B cell (primary cell): ENCODE measurements at regions not wholly inside any gene's neighbourhood (a gene's known extent, or its start where the extent isn't known, plus 50 kb on each side); places are given as distances from the start of the nearest gene placed in this dataset.

Source experiments
- ATAC-seq: fragments of 200-7000 bp; cut with Tn5 transposase; one replicate; pipeline ENCODE4 v1.10.0; 2021; ENCODE audit warnings: low read depth, mild to moderate bottlenecking, moderate number of reproducible peaks, moderate library complexity
- CTCF ChIA-PET: fragments of 350-600 bp; sonication (Branson Sonifier 250); formaldehyde crosslinking; loops from one replicate; lab custom pipeline; 2021; ENCODE audit warnings: antibody characterized with exemption, inconsistent platforms; lab: Charles Lee
- POLR2A ChIA-PET: fragments of 350-600 bp; sonication (Branson Sonifier 250); formaldehyde crosslinking; loops from one replicate; lab custom pipeline; 2021; ENCODE audit warnings: antibody characterized with exemption; lab: Charles Lee
- DNase-seq: peaks from one replicate; pipeline ENCODE4 v3.0.0; 2013
- H2AFZ ChIP-seq: 2 replicates; pipeline ENCODE4 v1.6.1; 2012; ENCODE audit warnings: mild to moderate bottlenecking, low read depth, low read length; ENCODE audit not compliant: insufficient read depth, poor library complexity, severe bottlenecking
- H3K27ac ChIP-seq, 2 donors: 1 replicate in 1 of 2; 2 replicates in 1 of 2; pipeline ENCODE4 v1.5.1; 2012 to 2013; ENCODE audit warnings: low read length in 2 of 2, mild to moderate bottlenecking in 2 of 2, moderate library complexity in 1 of 2
- H3K27me3 ChIP-seq, 4 experiments: fragments of 200-600 bp in 1 of 4; sonication (generic) in 1 of 4; replicated peaks in 1 of 4; 1 replicate in 2 of 4; 2 replicates in 2 of 4; pipeline versions ENCODE4 v1.6.1 to v1.7.0; 2013 to 2016; ENCODE audit warnings: low read length in 3 of 4, mild to moderate bottlenecking in 2 of 4, mixed read lengths in 1 of 4, moderate library complexity in 1 of 4; ENCODE audit not compliant: insufficient read depth in 4 of 4, control insufficient read depth in 3 of 4; ENCODE audit errors: control extremely low read depth in 1 of 4
- H3K36me3 ChIP-seq, 2 experiments: replicated peaks in 1 of 2; 1 replicate in 1 of 2; 2 replicates in 1 of 2; pipeline versions ENCODE4 v1.6.1 to v1.7.1; 2013; ENCODE audit warnings: low read length in 1 of 2; ENCODE audit not compliant: insufficient read depth in 2 of 2, control insufficient read depth in 1 of 2; ENCODE audit errors: control extremely low read depth in 1 of 2, extremely low read depth in 1 of 2
- H3K4me1 ChIP-seq, 2 donors: fragments of 200-600 bp in 1 of 2; sonication (generic) in 1 of 2; 1 replicate in 1 of 2; 2 replicates in 1 of 2; pipeline versions ENCODE4 v1.5.1 to v1.6.1; 2013 to 2017; ENCODE audit warnings: low read length in 2 of 2; ENCODE audit not compliant: control insufficient read depth in 2 of 2, insufficient read depth in 2 of 2
- H3K4me2 ChIP-seq: replicated peaks from 2 replicates; pipeline ENCODE3; 2012; ENCODE audit warnings: mild to moderate bottlenecking, low read depth, low read length; ENCODE audit not compliant: poor library complexity, severe bottlenecking
- H3K4me3 ChIP-seq, 5 experiments: fragments of 200-600 bp in 1 of 5; sonication (generic) in 1 of 5; 1 replicate in 3 of 5; 2 replicates in 2 of 5; pipeline versions ENCODE4 v1.5.1 to v1.7.0; 2011 to 2016; ENCODE audit warnings: low read length in 4 of 5, mild to moderate bottlenecking in 4 of 5, low read depth in 2 of 5, control low read depth in 1 of 5, moderate library complexity in 1 of 5; ENCODE audit not compliant: insufficient read depth in 1 of 5; ENCODE audit errors: control extremely low read depth in 1 of 5, extremely low read depth in 1 of 5
- H3K79me2 ChIP-seq: fragments of 200-600 bp; sonication (generic); one replicate; pipeline ENCODE4 v1.6.0; 2016; ENCODE audit warnings: low read length; ENCODE audit not compliant: control insufficient read depth, insufficient read depth
- H3K9ac ChIP-seq: fragments of 200-600 bp; sonication (generic); 2 replicates; pipeline ENCODE4 v1.6.1; 2017; ENCODE audit warnings: mild to moderate bottlenecking, low read length, moderate library complexity
- H3K9me3 ChIP-seq, 3 donors: one replicate each; pipeline versions ENCODE4 v1.6.1 to v1.7.1; 2013; ENCODE audit warnings: low read length in 2 of 3; ENCODE audit not compliant: control insufficient read depth in 2 of 3, insufficient read depth in 1 of 3; ENCODE audit errors: control extremely low read depth in 1 of 3
- H4K20me1 ChIP-seq: 2 replicates; pipeline ENCODE4 v1.6.0; 2012; ENCODE audit warnings: mild to moderate bottlenecking, low read length; ENCODE audit not compliant: insufficient read depth, control insufficient read depth, poor library complexity, severe bottlenecking
- H3K27ac Mint-ChIP-seq: one replicate; pipeline ENCODE4 v1.8.0; 2021; ENCODE audit warnings: mixed read lengths
- H3K27me3 Mint-ChIP-seq: one replicate; pipeline ENCODE4 v1.8.0; 2021; ENCODE audit warnings: mixed read lengths
- H3K4me1 Mint-ChIP-seq: one replicate; pipeline ENCODE4 v1.8.0; 2021; ENCODE audit warnings: mixed read lengths
- H3K4me3 Mint-ChIP-seq: one replicate; pipeline ENCODE4 v1.8.0; 2021; ENCODE audit warnings: mixed read lengths
- H3K9me3 Mint-ChIP-seq: one replicate; pipeline ENCODE4 v1.8.0; 2022; ENCODE audit warnings: mixed read lengths; ENCODE audit not compliant: insufficient read depth
- CTCF ChIP-seq: fragments of 200-600 bp; IDR thresholded peaks from one replicate; pipeline ENCODE4 v1.8.0; 2022; ENCODE audit warnings: antibody characterized with exemption, mild to moderate bottlenecking
- EZH2 ChIP-seq: IDR thresholded peaks from 2 replicates; pipeline ENCODE4 v1.6.1; 2012; ENCODE audit warnings: borderline replicate concordance, low read depth, mild to moderate bottlenecking, moderate library complexity, low read length; ENCODE audit not compliant: insufficient read depth, poor library complexity, severe bottlenecking
- WGBS: methylation state at CpG from one replicate; pipeline ENCODE4 v1.1.5; 2013; ENCODE audit warnings: missing lambda C conversion rate; ENCODE audit not compliant: insufficient coverage; 5-methylcytosine and 5-hydroxymethylcytosine counted together
- intact Hi-C: fragments of 100-400 bp; cut with micrococcal nuclease; formaldehyde crosslinking; loops from one replicate; pipeline ENCODE4 v1.10.0; 2022

GRCh38 chr4:27308379-27308778 lies 447.7 kb downstream of the STIM2 start:
- TF ChIP-seq EZH2 (no peak), CTCF (no peak)
- intact Hi-C loops = no loop called here
- Mint-ChIP-seq H3K27ac (no peak overlapping the region), H3K27me3 (peaks cover 7% of the 10 kb centered on the region), H3K9me3 (no peaks in the 10 kb centered on the region), H3K4me3 (no peak overlapping the region), H3K4me1 (no peaks in the 10 kb centered on the region)
- no peak overlapping the region for H3K4me3 ChIP-seq
- no peak overlapping the region for H3K27ac ChIP-seq
- H3K27me3 ChIP-seq = no peaks in the 10 kb centered on the region
- CTCF ChIA-PET = no interaction called here
- H4K20me1 ChIP-seq = no peaks in the 10 kb centered on the region
- no peak for ATAC-seq
- no peaks in the 10 kb centered on the region for H3K4me1 ChIP-seq
- WGBS = 88% methylated on average over 3 of the region's 6 CpGs
- no peak overlapping the region for H3K9ac ChIP-seq
- H3K79me2 ChIP-seq = no peaks in the 10 kb centered on the region
- H3K9me3 ChIP-seq = no peaks in the 10 kb centered on the region
- no peak for DNase-seq
- POLR2A ChIA-PET = no interaction called here
- no peaks in the 10 kb centered on the region for H3K36me3 ChIP-seq
- no peak overlapping the region for H2AFZ ChIP-seq
- no peak overlapping the region for H3K4me2 ChIP-seq

GRCh38 chr4:27315625-27316024 lies 455.0 kb downstream of the STIM2 start:
- ATAC-seq = no peak
- intact Hi-C loops = no loop called here

More at GRCh38 chr4:27315625-27316024, 455.0 kb downstream of the STIM2 start:
- Mint-ChIP-seq H3K9me3 (no peaks in the 10 kb centered on the region), H3K27ac (no peak overlapping the region), H3K27me3 (no peaks in the 10 kb centered on the region), H3K4me1 (no peaks in the 10 kb centered on the region), H3K4me3 (no peak overlapping the region)
- H3K79me2 ChIP-seq = no peaks in the 10 kb centered on the region
- H3K4me3 ChIP-seq = no peak overlapping the region
- H4K20me1 ChIP-seq = no peaks in the 10 kb centered on the region
- peaks cover 0 to 3% (median 0%) of the 10 kb centered on the region in 4 experiments for H3K27me3 ChIP-seq
- no peaks in the 10 kb centered on the region for H3K9me3 ChIP-seq
- H2AFZ ChIP-seq = no peak overlapping the region
- no peaks in the 10 kb centered on the region for H3K4me1 ChIP-seq
- no peak overlapping the region for H3K4me2 ChIP-seq
- H3K9ac ChIP-seq = no peak overlapping the region
- H3K36me3 ChIP-seq = no peaks in the 10 kb centered on the region
- ChIA-PET CTCF (no interaction called here), POLR2A (no interaction called here)
- TF ChIP-seq EZH2 (no peak), CTCF (no peak)
- no peak for DNase-seq
- no peak overlapping the region for H3K27ac ChIP-seq
